Suppressor macrophage treated with lipopolysaccharide for 1 hour (primary cell): ENCODE measurements at regions not wholly inside any gene's neighbourhood (a gene's known extent, or its start where the extent isn't known, plus 50 kb on each side); places are given as distances from the start of the nearest gene placed in this dataset.

Source experiments
- DNase-seq, 3 donors: peaks; one replicate each; pipeline ENCODE4 v3.0.0-alpha.2; 2020 to 2022

DNA sequence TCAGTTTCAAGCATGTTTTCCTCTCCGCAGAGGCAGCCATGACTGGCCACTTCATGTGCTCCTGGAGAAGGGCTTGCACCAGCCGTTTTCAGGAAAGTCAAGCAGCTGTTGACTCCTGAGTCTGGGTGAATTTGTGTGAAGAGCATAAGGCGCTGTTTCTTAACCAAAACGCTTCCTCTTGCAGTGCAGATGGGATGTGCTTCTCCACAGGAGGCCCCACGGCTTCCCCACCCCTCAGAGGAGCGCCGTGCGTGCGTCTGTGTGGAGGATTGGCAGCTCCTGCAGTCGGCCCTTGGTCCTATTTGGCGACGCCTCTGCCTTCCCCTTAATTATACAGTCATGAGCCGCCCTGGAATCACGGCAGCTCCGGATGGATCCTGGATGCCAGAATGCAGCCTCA, 54.1 kb upstream of the B3GAT1 start:
- no peak for DNase-seq

DNA sequence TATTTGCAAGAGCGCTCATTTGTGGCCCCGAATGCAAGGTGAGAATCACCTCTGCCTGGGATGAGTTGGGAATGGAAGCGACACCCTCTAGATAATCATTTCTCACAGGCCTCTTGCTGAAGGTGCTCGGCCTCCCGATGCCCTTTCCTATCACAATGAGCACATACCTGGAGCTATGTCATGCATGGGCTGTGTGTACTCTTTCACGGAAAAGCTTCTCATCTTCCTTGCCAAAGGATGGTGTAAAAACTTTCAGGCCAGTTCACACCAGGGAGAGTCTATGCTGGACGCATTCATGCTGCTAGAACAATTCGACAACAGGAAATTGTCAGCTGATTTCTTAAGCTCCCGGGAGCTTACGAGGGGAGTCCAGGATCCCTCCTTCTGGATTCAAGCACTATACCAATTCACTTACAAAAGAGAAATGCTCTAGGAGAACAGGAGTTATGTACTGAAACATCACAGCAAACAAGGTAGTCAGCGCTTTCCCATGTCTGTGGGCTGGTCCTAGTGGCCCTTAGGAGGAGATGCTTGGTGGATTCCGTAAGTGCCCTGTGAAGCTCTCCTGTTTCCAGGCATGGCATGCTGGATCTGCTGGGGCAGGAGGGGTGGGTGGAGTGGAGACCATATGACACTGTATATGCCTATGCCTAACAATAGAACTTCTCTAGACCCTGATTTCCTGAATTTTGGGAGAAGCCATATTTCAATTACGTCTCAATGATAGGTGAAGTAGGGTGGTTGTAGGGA, 53.1 kb upstream of the B3GAT1 start:
- DNase-seq, result no peak

GRCh38 chr11:134464196-134464595, 52.2 kb upstream of the B3GAT1 start:
- no peak for DNase-seq

DNA sequence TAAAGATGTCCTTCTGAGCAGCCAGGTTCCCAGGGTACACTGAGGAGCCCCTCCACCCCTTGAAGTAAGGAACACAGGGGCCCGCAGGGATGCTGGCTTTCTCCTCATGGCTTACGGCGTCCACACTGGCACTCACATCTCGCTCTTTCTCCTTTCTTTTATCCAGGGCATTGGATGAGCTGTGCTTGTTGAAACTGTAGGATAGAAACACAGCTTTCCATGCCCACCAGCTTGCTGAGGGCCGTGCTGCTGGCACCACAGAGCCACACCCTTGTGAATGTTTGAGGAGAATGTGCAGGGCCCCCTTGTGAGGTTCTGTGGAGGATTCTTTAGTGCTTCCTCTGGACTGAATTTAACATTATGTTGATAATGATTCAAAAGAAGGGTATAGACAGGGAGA, 51.7 kb upstream of the B3GAT1 start:
- DNase-seq, result no peak
